Mesodermal cell (in vitro differentiated cells): ENCODE measurements at regions not wholly inside any gene's neighbourhood (a gene's known extent, or its start where the extent isn't known, plus 50 kb on each side); places are given as distances from the start of the nearest gene placed in this dataset.

ENCODE experiments used
- H3K27ac ChIP-seq: 2 replicates; pipeline ENCODE4 v1.7.0; 2013; ENCODE audit warnings: mild to moderate bottlenecking, low read depth, low read length, moderate library complexity; ENCODE audit not compliant: severe bottlenecking
- H3K36me3 ChIP-seq: 2 replicates; pipeline ENCODE4 v1.7.1; 2013; ENCODE audit warnings: mild to moderate bottlenecking, low read length, moderate library complexity; ENCODE audit not compliant: control insufficient read depth, insufficient read depth
- H3K4me1 ChIP-seq: one replicate; pipeline ENCODE4 v1.7.1; 2013; ENCODE audit warnings: mild to moderate bottlenecking, low read length; ENCODE audit not compliant: insufficient read depth, control insufficient read depth, poor library complexity, severe bottlenecking
- H3K4me3 ChIP-seq: 2 replicates; pipeline ENCODE4 v1.7.0; 2013; ENCODE audit warnings: low read length, control low read depth, mild to moderate bottlenecking; ENCODE audit not compliant: insufficient read depth, poor library complexity, severe bottlenecking; ENCODE audit errors: extremely low read depth
- H3K9me3 ChIP-seq: 2 replicates; pipeline ENCODE4 v1.7.1; 2013; ENCODE audit warnings: mild to moderate bottlenecking, low read length, moderate library complexity; ENCODE audit not compliant: control insufficient read depth
- WGBS, 2 experiments: methylation state at CpG; one replicate each; pipeline ENCODE4 v1.1.5; 2013; ENCODE audit warnings: missing lambda C conversion rate in 2 of 2; ENCODE audit not compliant: insufficient coverage in 2 of 2; 5-methylcytosine and 5-hydroxymethylcytosine counted together

- H3K27ac ChIP-seq, result no peak overlapping the region
- 92 to 93% methylated on average over 5 to 6 of the region's 12 CpGs for WGBS, 2 experiments
Observed at GRCh38 chr1:34380526-34381124, 203.9 kb downstream of the C1orf94 start.

DNA sequence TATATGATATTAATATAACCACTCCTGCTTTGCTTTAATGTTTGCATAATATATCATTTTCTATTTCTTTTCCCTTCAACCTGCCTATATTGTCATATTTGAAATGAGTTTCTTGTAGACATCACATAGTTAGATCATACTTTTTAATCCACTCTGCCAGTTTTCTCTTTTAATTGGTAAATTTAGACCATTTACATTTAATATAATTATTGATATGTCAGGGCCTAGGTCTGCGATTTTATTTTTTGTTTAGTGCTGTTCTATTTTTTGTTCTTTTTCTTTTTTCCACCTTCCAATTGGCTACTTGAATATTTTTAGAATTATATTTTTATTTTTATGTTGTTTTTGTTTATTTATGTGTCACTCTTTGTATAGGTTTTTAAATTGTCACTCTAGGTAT, 213.3 kb downstream of the C1orf94 start:
- H3K4me3 ChIP-seq, result no peak overlapping the region
- no peaks in the 10 kb centered on the region for H3K9me3 ChIP-seq
- no peaks in the 10 kb centered on the region for H3K36me3 ChIP-seq
- no peaks in the 10 kb centered on the region for H3K4me1 ChIP-seq
- H3K27ac ChIP-seq, result no peak overlapping the region
- no CpG with 5 or more reads among the region's 1 CpG for WGBS, 2 experiments

More at GRCh38 chr1:34380526-34381124, 203.9 kb downstream of the C1orf94 start:
- H3K4me1 ChIP-seq, result peaks cover 8% of the 10 kb centered on the region
- no peak overlapping the region for H3K4me3 ChIP-seq
- no peaks in the 10 kb centered on the region for H3K36me3 ChIP-seq
- no peaks in the 10 kb centered on the region for H3K9me3 ChIP-seq

DNA sequence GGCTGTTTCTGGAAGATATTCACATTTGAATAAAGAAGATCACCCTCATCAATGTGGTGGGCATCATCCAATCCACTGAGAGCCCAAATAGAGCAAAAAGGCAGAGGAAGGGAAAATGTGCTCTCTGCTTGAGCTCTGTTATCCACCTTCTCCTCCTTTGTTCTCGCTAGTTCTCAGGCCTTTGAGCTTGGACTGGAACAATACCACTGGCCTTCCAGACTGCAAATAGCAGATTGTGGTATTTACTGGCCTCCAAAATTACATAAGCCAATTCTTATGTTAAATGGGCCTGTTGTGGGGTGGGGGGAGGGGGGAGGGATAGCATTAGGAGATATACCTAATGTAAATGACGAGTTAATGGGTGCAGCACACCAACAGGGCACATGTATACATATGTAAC, 219.3 kb downstream of the C1orf94 start:
- H3K4me1 ChIP-seq, result no peaks in the 10 kb centered on the region
- no peaks in the 10 kb centered on the region for H3K36me3 ChIP-seq
- H3K9me3 ChIP-seq, result no peaks in the 10 kb centered on the region
- H3K4me3 ChIP-seq, result no peak overlapping the region
- no peak overlapping the region for H3K27ac ChIP-seq
- WGBS, 2 experiments, result 20% methylated on average over 1 of the region's 2 CpGs; no CpG with 5 or more reads in 1 of the 2 experiments

DNA sequence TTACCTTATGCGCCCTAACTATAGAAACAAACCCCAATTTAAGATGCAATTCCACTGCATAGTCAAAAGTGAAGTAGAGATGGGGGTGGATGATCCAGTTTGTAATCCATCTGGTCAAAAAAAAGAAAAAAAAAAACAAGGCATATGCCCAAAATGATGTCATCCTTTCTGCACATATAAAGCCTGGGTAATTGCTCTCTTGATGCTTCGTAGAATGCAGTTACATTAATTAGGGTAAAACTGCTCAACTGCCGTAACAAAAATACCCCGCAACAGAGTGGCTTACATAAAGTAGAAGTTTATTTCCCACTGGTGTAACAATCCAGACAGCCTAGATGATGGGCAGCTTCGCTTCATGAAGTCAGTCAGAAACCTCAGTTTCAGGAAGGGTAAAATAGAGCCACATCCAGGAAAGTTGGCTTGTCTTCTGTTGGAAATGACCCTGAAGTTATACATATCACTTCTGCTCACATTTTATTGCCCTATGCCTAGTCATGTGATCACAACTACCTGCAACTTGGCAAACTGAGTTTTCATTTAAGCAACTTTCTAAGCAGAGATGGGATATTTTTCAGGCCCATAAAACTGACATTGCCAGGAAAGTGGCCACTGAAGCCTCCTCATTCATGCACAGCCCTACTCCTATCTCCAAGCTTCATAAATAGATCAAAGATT, 221.7 kb downstream of the C1orf94 start:
- no peaks in the 10 kb centered on the region for H3K9me3 ChIP-seq
- no peaks in the 10 kb centered on the region for H3K36me3 ChIP-seq
- no peak overlapping the region for H3K4me3 ChIP-seq
- WGBS, 2 experiments, result 94 to 100% methylated on average over 1 to 4 of the region's 5 CpGs
- H3K27ac ChIP-seq, result no peak overlapping the region
- no peaks in the 10 kb centered on the region for H3K4me1 ChIP-seq

DNA sequence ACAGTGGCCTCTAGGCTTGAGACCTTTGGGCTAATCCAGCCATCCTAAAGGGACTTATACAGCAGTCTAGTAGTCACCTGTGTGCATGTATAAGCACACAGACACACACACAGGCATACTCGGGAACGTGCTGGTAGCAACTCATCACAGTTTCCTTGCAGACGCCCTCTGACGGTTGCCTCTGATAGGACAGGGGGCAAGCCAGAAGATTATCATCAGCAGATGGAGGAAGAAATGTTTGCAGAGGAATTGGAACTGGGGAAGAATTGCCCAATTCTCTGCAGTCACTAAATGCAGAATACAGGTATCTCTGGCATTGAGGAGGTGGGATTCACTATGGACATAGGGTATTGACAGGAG, 222.2 kb downstream of the C1orf94 start:
- WGBS, 2 experiments, result 50% methylated on average over 1 of the region's 4 CpGs; no CpG with 5 or more reads in 1 of the 2 experiments
- no peak overlapping the region for H3K27ac ChIP-seq
- no peak overlapping the region for H3K4me3 ChIP-seq
- H3K9me3 ChIP-seq, result peaks cover under 1% of the 10 kb centered on the region
- no peaks in the 10 kb centered on the region for H3K4me1 ChIP-seq
- no peaks in the 10 kb centered on the region for H3K36me3 ChIP-seq

DNA sequence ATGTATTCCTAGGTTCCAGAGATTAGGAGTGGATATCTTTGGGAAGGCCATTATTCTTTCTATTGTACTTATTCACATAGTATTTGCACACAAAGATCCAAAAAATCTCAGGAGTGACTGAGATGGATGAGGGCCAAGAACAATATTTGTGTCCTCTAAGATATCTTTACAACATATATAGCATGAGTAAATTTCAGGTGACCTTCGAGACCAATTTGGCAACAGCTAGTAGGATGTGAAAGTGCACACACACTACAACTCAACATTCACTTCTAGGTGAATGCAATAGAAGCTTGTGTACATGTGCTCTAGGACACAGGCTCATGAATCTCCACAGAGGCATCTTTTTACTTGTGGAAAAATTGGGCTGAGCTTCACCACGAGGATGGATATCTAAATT, 224.0 kb downstream of the C1orf94 start:
- peaks cover 11% of the 10 kb centered on the region for H3K9me3 ChIP-seq
- H3K36me3 ChIP-seq, result no peaks in the 10 kb centered on the region
- 100% methylated on average over 1 of the region's 2 CpGs; no CpG with 5 or more reads in 1 of the 2 experiments for WGBS, 2 experiments
- no peak overlapping the region for H3K4me3 ChIP-seq
- H3K27ac ChIP-seq, result no peak overlapping the region
- no peaks in the 10 kb centered on the region for H3K4me1 ChIP-seq

DNA sequence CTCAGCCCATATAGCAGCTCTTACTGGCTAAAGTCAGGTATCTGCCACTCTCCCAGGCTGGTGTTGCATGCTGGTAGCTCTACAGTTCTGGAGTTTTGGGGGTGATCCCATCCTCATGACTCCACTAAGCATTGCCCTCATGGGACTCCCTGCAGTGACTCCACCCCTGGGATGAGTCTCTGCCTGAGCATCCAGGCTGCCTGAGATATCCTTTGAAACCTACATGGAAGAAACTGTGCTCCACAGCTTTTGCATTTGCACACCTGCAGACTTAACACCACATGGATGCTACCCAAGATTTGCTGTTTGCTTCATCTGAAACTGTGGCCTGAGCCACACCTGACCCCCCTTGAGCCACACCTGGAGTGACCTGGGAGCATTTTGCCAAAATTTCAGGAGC, 226.4 kb downstream of the C1orf94 start:
- peaks cover 11% of the 10 kb centered on the region for H3K9me3 ChIP-seq
- no peaks in the 10 kb centered on the region for H3K36me3 ChIP-seq
- no peak overlapping the region for H3K4me3 ChIP-seq
- H3K27ac ChIP-seq, result no peak overlapping the region
- peaks cover 6% of the 10 kb centered on the region for H3K4me1 ChIP-seq

DNA sequence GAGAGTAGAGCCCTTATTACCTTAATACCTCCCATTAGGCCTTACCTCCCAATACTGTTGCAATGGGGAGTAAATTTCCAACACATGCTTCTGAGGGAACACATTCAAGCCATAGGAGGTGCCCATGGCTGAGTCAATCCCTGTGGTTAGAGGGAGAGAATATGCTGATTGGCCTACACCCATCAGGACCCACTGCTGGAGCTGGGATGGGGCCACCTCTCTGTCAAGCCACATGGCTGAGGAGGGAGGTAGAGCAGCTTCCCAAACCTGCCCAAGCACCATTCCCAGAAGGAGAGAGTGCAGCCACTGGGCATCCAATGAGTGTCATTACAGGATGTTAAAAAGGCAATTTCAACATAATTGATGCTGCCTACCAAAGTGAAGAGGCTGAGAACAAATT, 228.1 kb downstream of the C1orf94 start:
- no peaks in the 10 kb centered on the region for H3K36me3 ChIP-seq

GRCh38 chr1:34405266-34405959, 228.7 kb downstream of the C1orf94 start:
- no peak overlapping the region for H3K4me3 ChIP-seq
- 67% methylated on average over 1 of the region's 2 CpGs; no CpG with 5 or more reads in 1 of the 2 experiments for WGBS, 2 experiments
- no peak overlapping the region for H3K27ac ChIP-seq
- H3K4me1 ChIP-seq, result peaks cover 8% of the 10 kb centered on the region
- no peaks in the 10 kb centered on the region for H3K36me3 ChIP-seq
- peaks cover 11% of the 10 kb centered on the region for H3K9me3 ChIP-seq

More for the DNA sequence above, 228.1 kb downstream of the C1orf94 start:
- Histone ChIP-seq H3K9me3 (peaks cover 11% of the 10 kb centered on the region), H3K27ac (no peak overlapping the region), H3K4me3 (no peak overlapping the region), H3K4me1 (peaks cover 8% of the 10 kb centered on the region)

GRCh38 chr1:34406377-34406776, 229.7 kb downstream of the C1orf94 start:
- WGBS, 2 experiments, result 85 to 91% methylated on average over 4 of the region's 5 CpGs
- Histone ChIP-seq H3K36me3 (no peaks in the 10 kb centered on the region), H3K9me3 (peaks cover 11% of the 10 kb centered on the region), H3K27ac (no peak overlapping the region), H3K4me3 (no peak overlapping the region), H3K4me1 (peaks cover 8% of the 10 kb centered on the region)
